8988T (cell line): ENCODE measurements at regions not wholly inside any gene's neighbourhood (a gene's known extent, or its start where the extent isn't known, plus 50 kb on each side); places are given as distances from the start of the nearest gene placed in this dataset.

ENCODE experiments used
- DNase-seq: peaks from one replicate; pipeline ENCODE4 v3.0.0; 2011

DNA sequence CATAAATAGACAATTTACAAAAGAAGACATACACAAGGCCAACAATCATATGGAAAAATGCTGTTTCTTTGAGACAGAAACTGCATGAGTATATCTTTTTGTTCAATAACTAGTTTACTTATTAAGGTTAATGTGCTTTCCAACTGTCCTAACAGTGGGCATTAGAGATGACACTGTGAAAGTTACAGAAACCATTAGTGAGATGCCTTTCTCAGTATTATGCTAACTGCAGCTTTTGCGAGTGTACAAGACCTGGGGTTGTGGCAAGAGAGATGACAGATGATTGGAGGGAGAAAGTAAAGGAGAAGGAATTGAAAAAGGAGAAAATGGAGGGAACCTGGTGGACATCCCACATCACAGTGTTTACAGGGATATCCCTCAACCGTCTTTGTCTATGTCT is 640.5 kb downstream of the ZPLD1 start:
- no peak for DNase-seq

DNA sequence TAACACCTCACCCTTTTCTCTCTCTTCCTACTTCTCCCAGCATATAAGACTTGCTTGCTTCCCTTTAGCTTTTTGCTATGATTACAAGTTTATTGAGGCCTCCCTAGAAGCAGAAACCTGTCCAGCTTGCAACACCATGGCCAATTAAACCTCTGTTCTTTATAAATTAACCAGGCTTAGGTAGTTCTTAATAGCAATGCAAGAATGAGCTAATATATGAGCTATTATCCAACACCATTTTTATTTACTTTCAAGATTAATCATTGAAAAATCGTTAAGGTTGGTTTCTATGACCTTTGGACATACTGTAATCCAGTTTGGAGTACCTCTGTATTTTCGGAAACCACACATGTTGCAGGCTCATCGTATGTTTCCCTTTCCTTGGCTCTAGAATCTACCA is 643.1 kb downstream of the ZPLD1 start:
- no peak for DNase-seq

DNA sequence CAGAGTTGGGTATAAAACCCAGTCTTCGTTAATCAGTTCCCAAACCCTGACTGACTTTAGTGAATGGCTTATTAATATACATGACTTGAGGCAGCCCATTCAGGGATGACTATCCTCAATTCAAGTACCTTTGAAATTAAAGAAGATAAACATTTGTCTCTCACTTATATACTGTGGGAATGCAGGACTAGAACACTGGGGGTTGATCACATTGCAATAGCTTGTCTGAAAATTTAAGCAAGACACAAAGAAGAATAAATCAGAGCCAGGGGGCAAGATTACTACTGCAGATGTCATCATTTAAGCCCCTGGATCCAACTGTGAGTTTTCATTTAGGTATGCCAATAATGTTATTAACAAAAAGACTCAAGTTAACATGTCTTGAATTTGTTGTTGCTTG is 647.7 kb downstream of the ZPLD1 start:
- DNase-seq, result no peak

DNA sequence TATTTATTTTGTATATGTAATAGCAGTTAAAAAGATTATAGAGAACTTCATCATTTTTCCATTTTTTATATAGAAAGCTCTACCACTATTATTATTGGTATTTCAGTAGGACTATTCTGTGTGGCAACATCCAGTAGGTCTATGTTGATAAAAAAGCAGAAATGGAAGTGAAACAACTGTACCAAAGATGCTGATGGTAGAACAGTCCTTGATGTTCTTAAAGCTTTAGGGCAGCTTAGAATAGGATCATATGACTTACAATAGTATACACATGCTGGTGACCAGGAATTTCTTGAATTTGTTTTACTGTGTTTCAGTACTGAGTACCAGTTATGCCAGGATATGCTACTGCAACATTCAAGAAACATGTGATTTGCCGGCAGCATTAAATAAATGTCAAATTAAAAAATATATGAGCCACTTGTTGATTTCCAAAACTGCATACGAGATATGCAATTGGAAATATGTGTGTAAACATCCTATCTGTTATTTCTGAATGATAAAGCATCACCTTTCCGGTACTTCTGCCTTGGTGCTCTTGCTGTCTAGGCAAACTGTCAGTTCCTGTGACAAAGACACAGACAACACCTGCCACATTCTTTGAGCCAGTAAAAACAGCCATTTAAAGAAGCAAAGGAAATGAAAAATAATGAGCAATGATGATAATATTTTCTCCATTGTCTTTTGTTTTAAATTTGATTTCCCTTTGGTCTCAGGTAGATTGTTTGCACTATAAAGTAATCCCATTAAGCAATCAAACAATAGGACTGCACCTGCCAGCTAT is 649.2 kb downstream of the ZPLD1 start:
- DNase-seq, result no peak

DNA sequence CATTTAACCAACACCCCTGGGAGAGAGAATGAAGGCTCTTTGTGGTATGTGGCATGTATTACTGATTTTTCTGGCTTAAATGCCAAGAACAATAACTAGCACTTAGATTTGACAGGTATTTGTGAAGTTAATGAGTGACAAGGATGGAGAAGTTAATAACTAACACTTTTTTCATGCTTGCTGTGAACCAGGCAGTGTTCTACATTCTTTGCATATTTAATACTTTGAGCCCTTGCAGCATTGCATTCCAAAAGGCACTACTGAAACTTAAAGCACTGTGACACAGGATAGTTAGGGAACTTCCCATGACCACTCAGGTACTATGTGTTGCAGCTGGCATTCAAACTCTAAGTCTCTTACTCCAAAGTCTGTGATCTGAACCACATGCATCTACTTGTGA is 650.6 kb downstream of the ZPLD1 start:
- no peak for DNase-seq

DNA sequence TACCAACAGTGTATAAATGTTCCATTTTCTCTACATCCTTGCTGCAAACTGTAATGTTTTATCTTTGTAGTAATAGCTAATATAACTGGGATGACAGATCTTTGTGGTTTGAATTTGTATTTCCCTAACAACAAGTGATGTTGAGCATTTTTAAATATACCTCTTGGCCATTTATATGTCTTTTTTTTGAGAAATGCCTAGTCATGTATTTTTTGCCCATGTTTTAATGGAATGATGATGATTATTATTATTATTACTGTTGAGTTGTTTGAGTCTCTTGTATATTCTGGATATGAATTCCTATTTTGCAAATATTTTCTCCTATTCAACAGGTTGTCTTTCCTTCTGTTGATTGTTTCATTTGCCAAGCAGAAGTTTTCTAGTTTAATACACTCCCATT is 654.9 kb downstream of the ZPLD1 start:
- no peak for DNase-seq

DNA sequence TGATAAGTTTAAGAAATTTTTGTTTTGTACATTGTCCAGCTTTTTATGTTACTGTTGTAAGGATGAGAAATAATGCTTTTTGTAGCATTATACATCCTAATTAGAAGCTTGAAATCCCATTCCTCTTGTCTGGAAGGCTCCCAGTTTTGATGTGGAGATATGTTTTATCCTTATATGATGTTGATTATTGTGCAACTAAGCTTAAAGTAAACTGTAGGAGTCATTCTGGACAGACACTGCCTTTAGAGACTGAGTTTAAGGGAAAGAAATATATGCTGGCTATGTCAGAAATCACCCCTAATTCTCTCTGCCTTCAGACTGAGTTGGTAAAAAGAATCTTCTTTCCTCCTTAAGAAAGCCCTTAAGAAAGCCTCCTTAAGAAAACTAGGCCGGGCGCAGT is 670.4 kb downstream of the ZPLD1 start:
- DNase-seq, result no peak

DNA sequence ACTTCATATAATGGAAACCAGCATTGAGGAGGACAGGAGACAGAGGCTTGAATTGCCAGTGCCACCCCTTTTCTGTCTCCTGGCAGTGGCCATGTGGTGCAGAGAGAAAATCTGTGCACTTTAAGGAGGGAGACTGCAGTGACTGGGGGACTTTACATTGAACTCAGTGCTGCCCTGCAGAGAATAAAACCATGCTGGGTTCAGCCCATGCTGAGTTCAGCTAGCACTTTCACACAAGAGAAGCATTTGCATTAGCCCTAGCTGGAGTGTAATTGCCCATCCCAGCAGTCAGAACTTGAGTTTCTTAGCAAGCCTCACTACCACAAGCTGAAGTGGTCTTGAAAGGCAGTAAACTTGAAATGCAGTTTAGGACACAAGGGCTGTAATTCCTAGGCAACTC is 677.5 kb downstream of the ZPLD1 start:
- no peak for DNase-seq

DNA sequence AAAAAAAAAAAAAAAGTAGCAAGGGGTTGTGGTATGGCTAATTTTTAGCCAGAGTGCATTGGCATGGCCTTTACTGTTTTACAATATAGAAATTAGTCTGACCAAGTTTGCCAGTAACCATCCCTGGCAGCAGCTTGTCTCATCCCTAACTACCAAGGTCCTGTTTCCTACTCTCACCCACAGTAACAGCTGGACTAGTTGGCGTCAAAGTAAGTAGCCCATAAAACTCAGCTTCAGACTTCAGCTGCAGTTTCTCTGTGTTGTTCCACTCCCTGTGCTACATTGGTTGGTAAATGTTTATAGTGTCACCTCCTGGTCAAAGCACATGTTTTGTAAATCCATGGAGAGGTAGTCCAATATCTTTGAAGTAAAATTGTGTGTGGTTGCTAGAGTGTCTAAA is 691.3 kb downstream of the ZPLD1 start:
- DNase-seq, result no peak

DNA sequence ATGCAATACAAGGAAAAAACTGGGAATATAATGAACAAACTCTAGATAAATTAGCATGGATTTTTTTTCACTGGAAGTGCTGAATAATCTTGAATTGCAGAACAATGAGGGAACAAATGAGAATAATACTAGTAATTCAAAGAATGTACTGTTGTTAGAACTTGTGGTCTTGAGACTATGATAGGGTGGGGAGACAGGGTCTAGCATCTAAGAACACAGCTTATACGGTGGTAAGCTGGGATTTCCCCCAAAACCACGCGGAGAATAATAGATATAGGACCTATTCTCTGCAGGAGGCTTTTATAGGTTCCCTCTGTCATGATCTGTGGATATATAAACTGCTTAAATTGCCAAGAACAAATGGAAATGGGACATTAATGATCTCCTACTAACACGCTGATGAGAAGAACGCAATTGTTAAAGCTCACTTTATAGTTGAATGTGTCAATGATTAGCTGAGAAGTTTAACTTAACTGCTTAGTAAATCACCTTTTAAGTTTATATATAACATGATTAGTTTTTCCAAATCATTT is 692.3 kb downstream of the ZPLD1 start:
- DNase-seq, result no peak

DNA sequence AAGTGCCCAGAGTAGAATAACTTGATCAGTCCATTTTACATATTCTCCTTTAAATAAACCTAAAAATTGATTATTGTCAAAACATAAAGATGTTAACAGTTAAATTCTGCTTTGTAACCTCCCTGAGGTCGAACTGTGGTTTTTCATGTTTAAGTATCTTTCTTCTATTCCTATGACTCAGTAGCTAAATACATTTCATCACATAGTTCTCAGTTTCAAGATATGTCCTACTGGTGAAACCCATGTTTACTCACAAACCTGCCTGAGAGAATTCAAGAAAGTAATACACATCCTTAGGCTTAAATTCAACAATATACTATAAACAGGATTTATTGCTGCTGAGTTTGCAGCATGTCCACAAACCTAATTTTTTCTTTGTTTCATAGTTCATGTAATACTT is 692.9 kb downstream of the ZPLD1 start:
- DNase-seq, result no peak

DNA sequence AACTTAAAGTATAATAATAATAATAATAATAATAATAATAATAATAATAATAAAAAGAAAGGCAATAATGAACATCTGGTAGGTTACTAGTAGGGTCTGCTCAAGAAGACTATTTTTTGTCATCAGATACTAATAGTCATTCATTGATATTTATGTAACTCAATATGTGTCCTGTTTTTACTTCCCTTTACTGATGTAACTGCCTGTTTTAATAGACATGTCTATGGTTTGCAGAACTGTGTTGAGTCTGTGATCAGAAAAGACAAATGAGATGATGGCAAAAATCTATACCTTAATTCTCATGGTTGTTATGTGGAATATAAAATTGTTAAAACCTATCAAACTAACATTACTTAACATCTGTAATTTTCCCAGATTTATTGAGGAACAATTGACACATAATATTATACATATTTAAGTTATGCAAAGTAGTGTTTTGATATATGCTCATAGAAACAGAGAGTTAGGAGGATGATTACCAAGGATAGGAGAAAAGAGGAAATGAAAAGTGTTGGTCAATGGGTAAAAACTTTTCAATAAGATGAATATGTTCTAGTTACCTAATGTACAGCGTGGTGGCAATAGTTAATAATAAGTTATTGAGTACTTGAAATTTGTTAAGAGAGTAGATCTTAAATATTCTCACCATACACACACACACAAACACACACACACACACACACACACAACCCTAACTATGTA is 699.4 kb downstream of the ZPLD1 start:
- DNase-seq, result no peak

DNA sequence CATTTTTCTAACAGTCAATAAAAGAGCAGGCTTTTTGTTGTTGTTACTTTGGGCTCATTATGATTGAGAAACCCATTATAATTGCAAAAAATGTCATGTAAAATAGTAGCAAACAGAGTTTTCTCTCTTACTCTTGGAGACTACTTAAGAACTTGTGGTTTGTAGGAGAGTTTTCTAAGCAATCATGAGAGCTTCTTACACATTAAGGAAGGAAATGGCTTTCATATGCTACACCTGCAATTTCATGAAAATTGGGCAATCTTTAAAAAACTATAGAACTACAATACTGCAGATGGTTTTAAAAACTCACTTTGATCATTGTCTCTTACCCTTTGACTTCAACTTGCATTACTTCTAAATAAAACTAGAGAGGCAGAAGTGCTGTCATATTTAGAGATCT is 701.8 kb downstream of the ZPLD1 start:
- DNase-seq, result no peak

DNA sequence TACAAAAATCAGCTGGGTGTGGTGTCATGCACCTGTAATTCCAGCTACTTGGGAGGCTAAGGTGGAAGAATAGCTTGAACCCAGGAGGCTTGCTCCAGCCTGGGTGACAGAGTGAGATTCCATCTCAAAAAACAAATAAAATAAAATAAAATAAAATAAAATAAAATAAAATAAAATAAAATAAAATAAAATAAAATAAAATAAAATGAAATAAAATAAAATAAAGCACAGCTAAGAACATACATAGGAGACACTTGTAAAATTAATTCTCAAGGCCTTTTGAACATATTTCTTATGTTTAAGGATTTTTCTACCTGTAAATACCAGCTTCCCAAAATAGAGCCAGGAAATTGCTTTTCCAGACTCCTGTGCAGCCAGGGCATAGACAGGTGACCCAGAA is 703.0 kb downstream of the ZPLD1 start:
- DNase-seq, result no peak

DNA sequence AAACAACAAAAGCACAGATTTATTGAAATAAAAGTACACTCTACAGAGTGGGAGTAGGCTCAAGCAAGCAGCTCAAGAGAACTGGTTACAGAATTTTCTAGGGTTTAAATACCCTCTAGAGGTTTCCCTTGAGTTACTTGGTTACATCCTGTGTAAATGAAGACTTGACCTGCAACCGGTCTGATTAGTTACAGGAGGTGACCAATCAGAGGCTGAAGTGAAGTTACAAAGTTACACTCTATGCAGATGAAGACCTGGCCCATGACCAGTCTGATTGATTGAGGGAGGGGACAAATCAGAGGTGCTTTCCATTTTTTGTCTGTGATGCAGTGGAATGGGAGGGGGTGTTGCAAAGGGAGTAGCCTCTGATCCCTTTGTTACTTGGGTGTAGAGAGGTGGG is 723.4 kb downstream of the ZPLD1 start:
- DNase-seq, result no peak

DNA sequence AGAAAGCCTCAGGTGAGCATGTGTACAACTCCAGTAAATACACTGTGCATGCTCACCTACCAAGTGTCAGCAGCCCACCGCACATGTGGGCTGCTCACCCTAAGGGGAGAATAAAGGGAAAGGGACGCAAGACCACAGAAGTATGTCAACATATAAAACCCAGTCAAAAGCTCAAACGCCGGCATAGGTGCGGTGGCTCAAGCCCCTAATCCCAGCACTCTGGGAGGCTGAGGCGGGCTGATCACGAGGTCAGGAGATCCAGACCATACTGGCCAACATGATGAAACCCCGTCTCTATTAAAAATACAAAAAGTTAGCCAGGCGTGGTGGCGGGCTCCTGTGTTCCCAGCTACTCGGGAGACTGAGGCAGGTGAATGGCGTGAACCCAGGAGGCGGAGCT is 732.1 kb downstream of the ZPLD1 start:
- DNase-seq, result no peak

DNA sequence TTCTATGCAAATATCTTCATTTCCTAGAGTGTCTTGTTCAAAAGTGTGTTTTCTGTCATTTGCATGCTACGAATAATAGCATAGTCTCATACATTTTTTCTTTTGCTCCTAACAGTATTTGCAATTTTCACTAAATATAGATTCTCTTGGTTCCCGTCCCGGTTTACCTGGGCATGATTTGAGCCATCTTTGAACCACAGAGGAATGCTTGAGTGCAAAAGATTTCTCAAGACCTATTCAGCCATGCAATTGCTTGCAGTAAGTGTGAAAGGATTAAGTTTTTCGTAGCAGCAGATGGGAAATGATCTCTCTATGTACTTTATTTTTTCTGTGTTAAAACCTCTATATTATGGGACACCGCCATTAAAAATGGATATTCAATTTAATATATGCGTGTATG is 733.0 kb downstream of the ZPLD1 start:
- no peak for DNase-seq

DNA sequence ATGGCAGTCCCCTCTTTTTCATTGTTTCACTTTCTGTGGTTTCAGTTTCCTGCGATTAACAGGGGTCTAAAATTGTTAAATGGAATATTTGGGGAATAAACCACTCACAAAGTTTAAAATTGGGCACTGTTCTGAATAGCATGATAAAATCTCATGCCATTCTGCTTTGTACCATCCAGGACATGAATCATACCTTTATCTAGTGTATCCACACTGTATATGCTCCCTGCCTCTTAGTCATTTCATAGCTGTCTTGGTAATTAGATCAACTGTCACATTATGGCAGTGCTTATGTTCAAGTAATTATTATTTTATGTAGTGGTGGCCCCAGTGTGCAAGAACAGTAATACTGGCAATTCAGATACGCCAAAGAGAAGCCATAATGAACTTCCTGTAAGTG is 734.5 kb downstream of the ZPLD1 start:
- no peak for DNase-seq

DNA sequence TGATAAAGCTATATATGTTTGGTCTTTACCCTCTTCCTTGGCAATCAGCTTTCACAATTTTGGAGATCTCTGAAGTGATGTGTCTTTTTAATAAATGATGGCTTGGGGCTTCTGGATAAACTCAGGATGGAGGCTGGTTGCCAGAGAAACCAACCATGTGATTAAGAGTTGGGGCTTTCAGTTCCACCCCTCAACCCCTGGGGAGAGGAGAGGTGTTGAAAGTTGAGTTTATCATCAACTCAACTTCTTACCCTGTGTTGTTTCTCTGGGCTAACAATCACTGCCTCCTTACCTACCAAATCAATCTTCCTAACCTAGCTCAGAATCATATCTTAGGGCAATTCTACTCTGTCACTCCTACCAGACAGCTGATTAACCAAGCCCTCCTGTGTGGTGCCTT is 735.8 kb downstream of the ZPLD1 start:
- DNase-seq, result no peak

DNA sequence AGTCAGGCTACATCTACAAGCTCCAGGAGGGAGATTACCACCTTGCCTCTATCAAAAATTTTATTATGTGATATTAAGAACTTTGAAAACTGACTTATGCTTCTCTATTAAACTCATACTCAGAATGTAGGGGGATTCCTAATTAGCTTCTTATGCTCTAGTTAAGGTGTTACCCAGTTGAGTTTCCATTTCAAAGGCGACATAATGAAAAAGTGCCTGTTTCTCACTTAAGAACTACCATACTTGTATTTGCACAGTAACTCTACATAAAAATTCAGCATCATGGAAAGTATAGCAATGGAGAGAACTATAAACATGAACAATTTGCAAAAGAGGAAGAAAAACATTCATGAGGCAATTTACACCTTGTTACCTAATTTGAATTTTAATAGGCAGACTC is 739.1 kb downstream of the ZPLD1 start:
- no peak for DNase-seq

DNA sequence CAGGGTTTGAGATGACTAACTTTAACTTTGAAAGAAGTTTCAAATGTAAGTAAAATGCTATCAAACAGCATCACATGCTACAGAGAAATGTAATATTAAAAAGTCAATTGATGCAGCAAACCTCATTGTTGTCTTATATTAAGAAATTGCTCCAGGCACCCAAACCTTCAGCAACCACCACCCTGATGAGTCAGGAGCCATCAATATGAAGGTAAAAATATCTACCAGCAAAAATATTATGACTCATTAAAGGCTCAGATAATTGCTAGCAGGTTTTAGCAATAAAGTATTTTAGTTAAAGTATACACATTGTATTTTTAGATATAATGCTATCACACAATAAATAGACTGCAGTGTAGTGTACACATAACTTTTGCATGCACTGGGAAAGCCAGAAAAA is 746.3 kb downstream of the ZPLD1 start:
- no peak for DNase-seq

DNA sequence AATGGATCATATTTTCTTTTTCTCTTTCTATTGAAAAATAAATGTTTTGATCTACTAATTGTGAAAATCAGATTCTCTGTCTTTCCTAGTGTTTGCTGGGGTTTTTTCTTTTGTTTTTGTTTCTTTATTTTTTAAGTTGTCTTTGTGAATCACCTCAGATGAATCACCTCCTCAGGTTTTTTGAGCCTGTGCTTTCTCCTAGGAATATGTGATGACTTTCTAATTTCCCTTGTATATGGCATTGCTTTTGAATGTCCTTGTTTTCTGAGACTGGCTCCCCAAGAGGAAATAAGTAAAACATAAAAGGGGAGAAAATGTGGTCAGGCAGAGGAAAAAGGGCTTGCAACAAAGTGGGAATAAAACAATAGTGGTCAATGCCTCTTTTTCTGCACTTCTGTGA is 750.0 kb downstream of the ZPLD1 start:
- no peak for DNase-seq

DNA sequence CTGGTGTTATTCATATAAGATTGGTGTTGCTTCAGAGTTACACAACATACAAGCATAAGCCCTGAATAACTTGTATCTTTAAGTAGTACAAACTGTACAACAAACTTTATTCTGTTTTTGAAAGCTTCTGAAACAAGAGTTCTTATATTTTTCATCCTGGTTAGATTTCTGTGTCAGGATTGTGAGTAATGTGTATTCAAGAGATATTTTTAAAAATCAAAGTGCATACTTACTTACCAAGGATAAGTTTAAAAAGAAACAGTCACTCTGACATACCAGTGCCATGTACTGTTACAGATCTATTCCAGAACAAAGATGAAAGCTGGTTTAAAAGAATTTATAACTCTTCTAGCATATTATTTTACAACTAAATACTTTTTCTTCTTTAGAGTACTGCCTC is 755.1 kb downstream of the ZPLD1 start:
- no peak for DNase-seq

DNA sequence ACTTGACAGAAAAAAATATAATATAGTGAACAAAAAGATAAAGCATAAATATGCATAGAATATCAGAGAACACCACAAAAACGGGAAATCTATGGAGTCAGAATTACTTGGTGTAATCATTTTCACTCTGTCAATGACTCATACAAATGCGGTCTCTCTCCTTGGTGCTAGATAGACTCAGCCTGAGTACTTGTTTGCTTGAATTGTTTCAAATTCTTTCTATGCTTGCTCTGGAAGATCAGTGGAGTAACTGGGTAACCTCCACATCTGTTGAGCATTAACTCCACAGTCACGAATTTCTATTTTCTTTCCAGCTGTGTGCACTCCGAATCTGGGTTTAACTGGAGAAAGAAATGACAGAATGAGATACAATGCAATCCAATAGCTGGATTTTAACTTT is 760.4 kb downstream of the ZPLD1 start:
- DNase-seq, result no peak

DNA sequence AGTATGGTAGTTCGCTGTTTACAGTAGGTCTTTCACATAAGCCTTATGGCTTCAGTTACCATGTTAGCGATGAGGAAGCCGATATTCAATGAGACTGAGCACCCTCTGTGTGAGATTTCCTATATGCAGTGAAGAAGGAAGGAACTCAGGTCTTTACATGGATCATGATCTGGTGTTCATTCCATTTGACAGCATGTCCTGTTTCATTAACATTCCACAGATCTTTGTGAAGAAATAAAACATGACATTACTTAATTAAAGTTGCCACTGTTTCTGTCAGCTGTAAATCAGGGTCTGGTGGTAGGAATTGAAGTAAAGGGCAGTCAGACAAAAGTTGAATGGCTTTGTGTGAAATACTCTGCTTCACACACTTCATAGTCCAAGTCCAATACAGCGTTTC is 768.6 kb downstream of the ZPLD1 start:
- DNase-seq, result no peak
